ENCODE measurements at regions not wholly inside any gene's neighbourhood (a gene's known extent, or its start where the extent isn't known, plus 50 kb on each side); places are given as distances from the start of the nearest gene placed in this dataset.
"Not testable (repeated sequence)": the region's sequence is repeated elsewhere in the genome, so short reads cannot be mapped to it uniquely, and the experiment has no call there.

- not testable (repeated sequence) for TF ChIP-seq POLR2A, CTCF (IDR thresholded peaks at IDR 0.05)
These were observed 206.0 kb downstream of the ZWINT start for GRCh38 chr10:56155091-56155513.

All from uterus (tissue), 2 donors.